HEK293 (cell line): ENCODE measurements at regions not wholly inside any gene's neighbourhood (a gene's known extent, or its start where the extent isn't known, plus 50 kb on each side); places are given as distances from the start of the nearest gene placed in this dataset.

ENCODE experiments used
- KLF1 ChIP-seq: fragments of 450-650 bp; formaldehyde crosslinking; IDR thresholded peaks from 2 replicates; pipeline ENCODE4 v1.5.1; 2016; ENCODE audit warnings: missing biosample characterization, missing genetic modification characterization
- KLF7 ChIP-seq: fragments of 450-650 bp; formaldehyde crosslinking; IDR thresholded peaks from 2 replicates; pipeline ENCODE4 v1.5.1; 2016; ENCODE audit warnings: missing biosample characterization, missing genetic modification characterization, borderline replicate concordance
- PRDM10 ChIP-seq: fragments of 450-650 bp; formaldehyde crosslinking; IDR thresholded peaks from 2 replicates; pipeline ENCODE4 v1.5.1; 2016; ENCODE audit warnings: missing biosample characterization, missing genetic modification characterization
- YY1 ChIP-seq: fragments of 450-650 bp; formaldehyde crosslinking; IDR thresholded peaks from 2 replicates; pipeline ENCODE4 v1.5.1; 2018; ENCODE audit warnings: missing biosample characterization, missing genetic modification characterization
- ZEB2 ChIP-seq: fragments of 450-650 bp; formaldehyde crosslinking; IDR thresholded peaks from 2 replicates; pipeline ENCODE4 v1.5.1; 2016; ENCODE audit warnings: missing biosample characterization, missing genetic modification characterization
- ZNF274 ChIP-seq, 2 experiments: fragments of 200-500 bp in 1 of 2; fragments of 450-650 bp in 1 of 2; sonication (Bioruptor generic) in 1 of 2; formaldehyde crosslinking in 1 of 2; IDR thresholded peaks; 2 replicates each; pipeline versions ENCODE4 v1.5.1 to v1.6.1; 2014 to 2016; ENCODE audit warnings: borderline replicate concordance in 1 of 2, inconsistent platforms in 1 of 2, low read length in 1 of 2, missing biosample characterization in 1 of 2, missing genetic modification characterization in 1 of 2
- ZNF311 ChIP-seq: fragments of 450-650 bp; formaldehyde crosslinking; IDR thresholded peaks from 2 replicates; pipeline ENCODE4 v1.5.1; 2017; ENCODE audit warnings: missing biosample characterization, missing genetic modification characterization, borderline replicate concordance
- ZNF521 ChIP-seq: fragments of 450-650 bp; formaldehyde crosslinking; IDR thresholded peaks from 2 replicates; pipeline ENCODE4 v1.5.1; 2017; ENCODE audit warnings: missing biosample characterization, mild to moderate bottlenecking, missing genetic modification characterization
- ZNF623 ChIP-seq: fragments of 450-650 bp; formaldehyde crosslinking; IDR thresholded peaks from 2 replicates; pipeline ENCODE4 v1.5.1; 2016; ENCODE audit warnings: missing biosample characterization, missing genetic modification characterization
- ZNF677 ChIP-seq: fragments of 450-650 bp; IDR thresholded peaks from 2 replicates; pipeline ENCODE4 v1.5.0; 2018; ENCODE audit warnings: missing biosample characterization, mild to moderate bottlenecking, missing genetic modification characterization, moderate library complexity
- ZNF843 ChIP-seq: fragments of 450-650 bp; formaldehyde crosslinking; IDR thresholded peaks from 2 replicates; pipeline ENCODE4 v1.5.1; 2016; ENCODE audit warnings: missing biosample characterization, missing genetic modification characterization
- TF ChIP-seq, protein P1 (sequence below): fragments of 450-650 bp; formaldehyde crosslinking; IDR thresholded peaks from 2 replicates; pipeline ENCODE4 v1.5.1; 2016; ENCODE audit warnings: missing biosample characterization, missing genetic modification characterization
- TF ChIP-seq, protein P2 (sequence below): fragments of 450-650 bp; formaldehyde crosslinking; IDR thresholded peaks from 2 replicates; pipeline ENCODE4 v1.5.1; 2016; ENCODE audit warnings: missing biosample characterization, missing genetic modification characterization, low read depth

DNA sequence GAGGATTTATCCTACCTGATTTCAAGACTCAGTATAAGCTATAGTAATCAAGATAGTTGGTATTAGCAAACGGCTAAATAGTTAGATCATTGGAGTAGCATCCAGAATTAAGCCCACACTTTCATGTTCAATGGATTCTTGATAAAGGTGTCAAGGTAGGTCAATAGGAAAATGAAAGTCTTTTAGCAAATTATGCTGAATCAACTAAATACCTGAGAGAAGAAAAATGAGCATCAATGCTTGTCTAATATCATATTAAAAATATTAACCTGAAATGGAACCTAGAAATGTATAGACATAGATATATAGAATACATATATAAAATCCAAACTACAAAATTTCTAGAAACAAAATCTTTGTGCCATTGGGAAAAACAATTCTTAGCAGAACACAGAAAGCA lies 685.6 kb downstream of the DTWD2 start:
- TF ChIP-seq ZNF521 (tag by site-specific recombination) (no peak), KLF7 (tag by site-specific recombination) (no peak), ZNF311 (tag by site-specific recombination) (no peak), PRDM10 (no peak), YY1 (tag by site-specific recombination) (no peak), ZNF843 (tag by site-specific recombination) (no peak), KLF1 (tag by site-specific recombination) (no peak), ZNF623 (tag by site-specific recombination) (no peak), ZEB2 (tag by site-specific recombination) (no peak), ZNF274 (IDR thresholded peaks at IDR 0.05; ENCODE audit: low read length) (no peak), ZNF274 (tag by site-specific recombination; IDR thresholded peaks at IDR 0.05; ENCODE audit: borderline replicate concordance) (no peak), ZNF677 (no peak)
- TF ChIP-seq, protein P1, sequence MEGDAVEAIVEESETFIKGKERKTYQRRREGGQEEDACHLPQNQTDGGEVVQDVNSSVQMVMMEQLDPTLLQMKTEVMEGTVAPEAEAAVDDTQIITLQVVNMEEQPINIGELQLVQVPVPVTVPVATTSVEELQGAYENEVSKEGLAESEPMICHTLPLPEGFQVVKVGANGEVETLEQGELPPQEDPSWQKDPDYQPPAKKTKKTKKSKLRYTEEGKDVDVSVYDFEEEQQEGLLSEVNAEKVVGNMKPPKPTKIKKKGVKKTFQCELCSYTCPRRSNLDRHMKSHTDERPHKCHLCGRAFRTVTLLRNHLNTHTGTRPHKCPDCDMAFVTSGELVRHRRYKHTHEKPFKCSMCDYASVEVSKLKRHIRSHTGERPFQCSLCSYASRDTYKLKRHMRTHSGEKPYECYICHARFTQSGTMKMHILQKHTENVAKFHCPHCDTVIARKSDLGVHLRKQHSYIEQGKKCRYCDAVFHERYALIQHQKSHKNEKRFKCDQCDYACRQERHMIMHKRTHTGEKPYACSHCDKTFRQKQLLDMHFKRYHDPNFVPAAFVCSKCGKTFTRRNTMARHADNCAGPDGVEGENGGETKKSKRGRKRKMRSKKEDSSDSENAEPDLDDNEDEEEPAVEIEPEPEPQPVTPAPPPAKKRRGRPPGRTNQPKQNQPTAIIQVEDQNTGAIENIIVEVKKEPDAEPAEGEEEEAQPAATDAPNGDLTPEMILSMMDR (tag by site-specific recombination): no peak
- TF ChIP-seq, protein P2, sequence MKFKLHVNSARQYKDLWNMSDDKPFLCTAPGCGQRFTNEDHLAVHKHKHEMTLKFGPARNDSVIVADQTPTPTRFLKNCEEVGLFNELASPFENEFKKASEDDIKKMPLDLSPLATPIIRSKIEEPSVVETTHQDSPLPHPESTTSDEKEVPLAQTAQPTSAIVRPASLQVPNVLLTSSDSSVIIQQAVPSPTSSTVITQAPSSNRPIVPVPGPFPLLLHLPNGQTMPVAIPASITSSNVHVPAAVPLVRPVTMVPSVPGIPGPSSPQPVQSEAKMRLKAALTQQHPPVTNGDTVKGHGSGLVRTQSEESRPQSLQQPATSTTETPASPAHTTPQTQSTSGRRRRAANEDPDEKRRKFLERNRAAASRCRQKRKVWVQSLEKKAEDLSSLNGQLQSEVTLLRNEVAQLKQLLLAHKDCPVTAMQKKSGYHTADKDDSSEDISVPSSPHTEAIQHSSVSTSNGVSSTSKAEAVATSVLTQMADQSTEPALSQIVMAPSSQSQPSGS (tag by site-specific recombination): no peak
